ENCODE measurements at regions not wholly inside any gene's neighbourhood (a gene's known extent, or its start where the extent isn't known, plus 50 kb on each side); places are given as distances from the start of the nearest gene placed in this dataset.

DNA sequence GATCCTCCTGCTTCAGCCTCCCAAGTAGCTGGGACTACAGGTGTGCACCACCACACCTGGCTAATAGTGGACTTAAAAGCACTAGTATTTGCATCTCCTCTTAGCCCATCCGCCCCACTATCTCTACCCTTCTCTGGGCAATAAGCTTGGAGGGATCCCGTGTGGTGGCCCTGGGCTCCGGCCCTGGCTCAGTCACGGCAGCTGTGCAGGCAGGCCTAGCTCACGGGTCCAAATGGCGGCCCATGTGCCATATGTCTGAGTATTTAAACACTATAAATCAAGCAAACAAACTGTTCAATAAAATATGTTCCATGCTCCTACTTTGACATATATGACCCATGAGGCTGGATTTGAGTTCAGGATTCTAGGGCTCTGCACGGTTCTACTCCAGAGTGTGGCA is 118.4 kb downstream of the BANF2 start:
- no peak for TF ChIP-seq TSHZ2 (CRISPR knock-in tag; IDR thresholded peaks at IDR 0.05)
- no peak for TF ChIP-seq BACH2 (CRISPR knock-in tag; IDR thresholded peaks at IDR 0.05; ENCODE audit: borderline replicate concordance)
- TF ChIP-seq TCF4 (CRISPR knock-in tag; IDR thresholded peaks at IDR 0.05; ENCODE audit: borderline replicate concordance): no peak

Measured in SK-N-SH treated with all-trans-retinoic acid at 6 μM for 48 hours (cell line).